ENCODE measurements at regions not wholly inside any gene's neighbourhood (a gene's known extent, or its start where the extent isn't known, plus 50 kb on each side); places are given as distances from the start of the nearest gene placed in this dataset.

GRCh38 chr11:111148121-111148520 lies 97.4 kb upstream of the POU2AF2 start:
- no peaks in the 10 kb centered on the region for H3K27me3 ChIP-seq (ENCODE audit: insufficient read depth, low read depth)
- no peak overlapping the region for H2AFZ ChIP-seq (ENCODE audit: low read depth)
- TF ChIP-seq, protein P1, sequence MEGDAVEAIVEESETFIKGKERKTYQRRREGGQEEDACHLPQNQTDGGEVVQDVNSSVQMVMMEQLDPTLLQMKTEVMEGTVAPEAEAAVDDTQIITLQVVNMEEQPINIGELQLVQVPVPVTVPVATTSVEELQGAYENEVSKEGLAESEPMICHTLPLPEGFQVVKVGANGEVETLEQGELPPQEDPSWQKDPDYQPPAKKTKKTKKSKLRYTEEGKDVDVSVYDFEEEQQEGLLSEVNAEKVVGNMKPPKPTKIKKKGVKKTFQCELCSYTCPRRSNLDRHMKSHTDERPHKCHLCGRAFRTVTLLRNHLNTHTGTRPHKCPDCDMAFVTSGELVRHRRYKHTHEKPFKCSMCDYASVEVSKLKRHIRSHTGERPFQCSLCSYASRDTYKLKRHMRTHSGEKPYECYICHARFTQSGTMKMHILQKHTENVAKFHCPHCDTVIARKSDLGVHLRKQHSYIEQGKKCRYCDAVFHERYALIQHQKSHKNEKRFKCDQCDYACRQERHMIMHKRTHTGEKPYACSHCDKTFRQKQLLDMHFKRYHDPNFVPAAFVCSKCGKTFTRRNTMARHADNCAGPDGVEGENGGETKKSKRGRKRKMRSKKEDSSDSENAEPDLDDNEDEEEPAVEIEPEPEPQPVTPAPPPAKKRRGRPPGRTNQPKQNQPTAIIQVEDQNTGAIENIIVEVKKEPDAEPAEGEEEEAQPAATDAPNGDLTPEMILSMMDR (conservative IDR thresholded peaks at IDR 0.05; ENCODE audit: low read depth, low read length): no peak
- H3K4me3 ChIP-seq (IDR thresholded peaks at IDR 0.05; ENCODE audit: insufficient read depth, low read depth, low read length): no peak overlapping the region
- H3K4me1 ChIP-seq (ENCODE audit: low read depth, poor library complexity, severe bottlenecking): no peaks in the 10 kb centered on the region
- H3K79me2 ChIP-seq (ENCODE audit: insufficient read depth, low read depth): no peaks in the 10 kb centered on the region
- no peak overlapping the region for H3K9ac ChIP-seq
- H3K27ac ChIP-seq: no peak overlapping the region
- no peak overlapping the region for H3K4me2 ChIP-seq
- H3K36me3 ChIP-seq (ENCODE audit: insufficient read depth): no peaks in the 10 kb centered on the region
- H4K20me1 ChIP-seq (ENCODE audit: insufficient read depth): no peaks in the 10 kb centered on the region

DNA sequence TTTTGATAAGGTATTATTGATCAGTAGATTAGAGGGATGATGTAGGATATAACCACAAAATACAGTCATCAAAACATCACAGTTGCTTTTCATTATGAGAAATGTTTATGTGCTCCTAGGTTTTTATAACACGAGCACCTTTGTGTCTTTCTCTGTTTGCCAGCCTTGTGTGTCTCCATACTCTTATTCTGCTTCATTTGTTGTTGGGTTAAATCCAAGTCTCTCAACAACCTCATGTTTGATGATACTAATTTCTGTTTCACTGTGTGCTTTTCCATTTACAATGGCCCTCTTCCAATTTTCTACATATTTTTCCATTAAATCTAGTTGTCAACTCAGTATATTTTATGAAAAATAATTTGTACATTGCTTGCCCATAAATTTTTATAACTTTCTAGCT lies 107.7 kb upstream of the POU2AF2 start:
- no peak overlapping the region for H3K9ac ChIP-seq
- no peak overlapping the region for H3K4me3 ChIP-seq (IDR thresholded peaks at IDR 0.05; ENCODE audit: insufficient read depth, low read depth, low read length)
- TF ChIP-seq, protein P1 (conservative IDR thresholded peaks at IDR 0.05; ENCODE audit: low read depth, low read length): no peak
- no peaks in the 10 kb centered on the region for H3K27me3 ChIP-seq (ENCODE audit: insufficient read depth, low read depth)
- no peaks in the 10 kb centered on the region for H3K4me1 ChIP-seq (ENCODE audit: low read depth, poor library complexity, severe bottlenecking)
- H3K36me3 ChIP-seq (ENCODE audit: insufficient read depth): no peaks in the 10 kb centered on the region
- no peak overlapping the region for H2AFZ ChIP-seq (ENCODE audit: low read depth)
- no peak overlapping the region for H3K27ac ChIP-seq
- H3K4me2 ChIP-seq: no peak overlapping the region
- no peaks in the 10 kb centered on the region for H3K79me2 ChIP-seq (ENCODE audit: insufficient read depth, low read depth)
- H4K20me1 ChIP-seq (ENCODE audit: insufficient read depth): no peaks in the 10 kb centered on the region

DNA sequence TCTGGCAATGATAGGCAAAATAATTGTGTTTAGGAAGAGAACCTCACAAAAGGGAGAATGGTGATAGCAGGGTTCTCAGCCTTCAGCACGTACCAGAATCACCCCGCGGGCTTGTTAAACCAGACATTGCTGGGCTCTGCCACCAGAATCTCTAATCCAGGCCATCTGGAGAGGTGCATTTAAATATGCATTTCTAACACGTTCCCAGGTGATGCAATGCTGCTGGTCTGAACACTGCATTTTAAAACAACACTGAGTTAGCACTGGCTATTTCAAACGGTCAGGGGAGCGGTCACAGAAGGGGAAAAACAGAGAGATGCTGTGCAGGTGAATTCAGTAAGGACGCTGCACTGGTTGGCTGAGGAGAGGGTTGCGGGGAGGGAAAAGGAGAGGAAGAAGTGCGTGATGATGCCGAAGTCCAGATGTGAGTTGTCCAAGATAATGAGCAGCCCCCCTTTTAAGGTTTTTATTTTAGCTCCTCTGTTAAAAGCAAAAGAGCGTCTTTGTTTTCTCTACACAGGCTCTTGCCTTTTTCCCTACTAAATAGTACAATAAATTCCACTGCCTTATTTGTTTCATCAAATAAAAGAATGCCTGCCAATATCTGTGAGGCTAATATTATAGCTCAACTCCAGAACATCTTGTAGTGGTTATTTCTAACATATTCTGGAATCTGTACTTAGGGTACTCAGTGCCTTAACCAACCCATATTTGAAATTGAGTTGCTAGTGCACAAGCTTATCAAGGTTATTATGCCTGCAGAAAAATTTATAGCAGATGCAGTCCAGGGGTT lies 109.6 kb upstream of the POU2AF2 start:
- Histone ChIP-seq H3K79me2 (ENCODE audit: insufficient read depth, low read depth) (no peaks in the 10 kb centered on the region), H3K4me1 (ENCODE audit: low read depth, poor library complexity, severe bottlenecking) (no peaks in the 10 kb centered on the region), H2AFZ (ENCODE audit: low read depth) (no peak overlapping the region), H3K27ac (no peak overlapping the region), H4K20me1 (ENCODE audit: insufficient read depth) (no peaks in the 10 kb centered on the region), H3K36me3 (ENCODE audit: insufficient read depth) (no peaks in the 10 kb centered on the region), H3K27me3 (ENCODE audit: insufficient read depth, low read depth) (no peaks in the 10 kb centered on the region), H3K9ac (no peak overlapping the region), H3K4me3 (IDR thresholded peaks at IDR 0.05; ENCODE audit: insufficient read depth, low read depth, low read length) (no peak overlapping the region), H3K4me2 (no peak overlapping the region)
- TF ChIP-seq, protein P1 (conservative IDR thresholded peaks at IDR 0.05; ENCODE audit: low read depth, low read length): no peak

- H3K9ac ChIP-seq: no peak overlapping the region
Measured at GRCh38 chr11:111135101-111135500, 110.4 kb upstream of the POU2AF2 start.

More at GRCh38 chr11:111135101-111135500, 110.4 kb upstream of the POU2AF2 start:
- TF ChIP-seq, protein P1 (conservative IDR thresholded peaks at IDR 0.05; ENCODE audit: low read depth, low read length): no peak
- H3K79me2 ChIP-seq (ENCODE audit: insufficient read depth, low read depth): no peaks in the 10 kb centered on the region
- H4K20me1 ChIP-seq (ENCODE audit: insufficient read depth): no peaks in the 10 kb centered on the region
- H3K4me1 ChIP-seq (ENCODE audit: low read depth, poor library complexity, severe bottlenecking): no peaks in the 10 kb centered on the region
- H3K27me3 ChIP-seq (ENCODE audit: insufficient read depth, low read depth): no peaks in the 10 kb centered on the region
- no peak overlapping the region for H3K4me3 ChIP-seq (IDR thresholded peaks at IDR 0.05; ENCODE audit: insufficient read depth, low read depth, low read length)
- no peaks in the 10 kb centered on the region for H3K36me3 ChIP-seq (ENCODE audit: insufficient read depth)
- H3K4me2 ChIP-seq: no peak overlapping the region
- H3K27ac ChIP-seq: no peak overlapping the region
- H2AFZ ChIP-seq (ENCODE audit: low read depth): no peak overlapping the region
